ENCODE measurements at regions not wholly inside any gene's neighbourhood (a gene's known extent, or its start where the extent isn't known, plus 50 kb on each side); places are given as distances from the start of the nearest gene placed in this dataset.

- DNase-seq (ENCODE audit: low read depth, low spot score) (no peak), FAIRE-seq (no peak)
- TF ChIP-seq CTCF (optimal IDR thresholded peaks at IDR 0.05 in 1 of 3, IDR thresholded peaks at IDR 0.05 in 1 of 3, conservative IDR thresholded peaks at IDR 0.05 in 1 of 3; ENCODE audit: extremely low read depth in 1 of 3, insufficient read depth in 2 of 3, low read length in 3 of 3) (no peak), EZH2 (IDR thresholded peaks at IDR 0.05; ENCODE audit: low read length) (no peak)
- Histone ChIP-seq H3K9me1 (ENCODE audit: control insufficient read depth, extremely low read depth, insufficient read depth, low read length) (no peaks in the 10 kb centered on the region), H3K4me3 (ENCODE audit: control insufficient read depth in 2 of 3, extremely low read depth in 1 of 3, insufficient read depth in 2 of 3, low read depth in 1 of 3, low read length in 3 of 3) (no peak overlapping the region), H3K36me3 (ENCODE audit: control insufficient read depth in 2 of 2, extremely low read depth in 1 of 2, insufficient read depth in 2 of 2, low read length in 2 of 2) (no peaks in the 10 kb centered on the region), H3K4me2 (ENCODE audit: control insufficient read depth, extremely low read depth, insufficient read depth, low read depth, low read length) (no peak overlapping the region), H3K9me3 (ENCODE audit: control insufficient read depth, low read depth, low read length) (no peaks in the 10 kb centered on the region), H3K4me1 (ENCODE audit: control insufficient read depth, extremely low read depth, insufficient read depth, low read length) (no peaks in the 10 kb centered on the region), H3K79me2 (ENCODE audit: control insufficient read depth, insufficient read depth, low read length) (no peaks in the 10 kb centered on the region), H3K27ac (ENCODE audit: control insufficient read depth, insufficient read depth, low read length) (no peak overlapping the region), H3K27me3 (ENCODE audit: control insufficient read depth, extremely low read depth, insufficient read depth, low read length) (no peaks in the 10 kb centered on the region), H4K20me1 (ENCODE audit: control insufficient read depth, extremely low read depth, insufficient read depth, low read length) (no peaks in the 10 kb centered on the region), H3K9ac (ENCODE audit: control insufficient read depth, extremely low read depth, insufficient read depth, low read length) (no peak overlapping the region), H2AFZ (ENCODE audit: control insufficient read depth, low read length) (no peak overlapping the region)
- dilution Hi-C loops (cut with MboI; ENCODE audit: extremely low pct_ligation_motif_present, low sequenced_read_pairs): no loop called here
Observed at GRCh38 chr2:18432999-18433398, 127.5 kb downstream of the RDH14 start.

GRCh38 chr2:18430996-18431748 lies 129.3 kb downstream of the RDH14 start:
- Histone ChIP-seq H3K9me1 (ENCODE audit: control insufficient read depth, extremely low read depth, insufficient read depth, low read length) (no peaks in the 10 kb centered on the region), H3K4me1 (ENCODE audit: control insufficient read depth, extremely low read depth, insufficient read depth, low read length) (no peaks in the 10 kb centered on the region), H3K4me2 (ENCODE audit: control insufficient read depth, extremely low read depth, insufficient read depth, low read depth, low read length) (no peak overlapping the region), H3K79me2 (ENCODE audit: control insufficient read depth, insufficient read depth, low read length) (no peaks in the 10 kb centered on the region), H3K9ac (ENCODE audit: control insufficient read depth, extremely low read depth, insufficient read depth, low read length) (no peak overlapping the region), H3K27ac (ENCODE audit: control insufficient read depth, insufficient read depth, low read length) (no peak overlapping the region), H4K20me1 (ENCODE audit: control insufficient read depth, extremely low read depth, insufficient read depth, low read length) (no peaks in the 10 kb centered on the region), H3K4me3 (ENCODE audit: control insufficient read depth in 2 of 3, extremely low read depth in 1 of 3, insufficient read depth in 2 of 3, low read depth in 1 of 3, low read length in 3 of 3) (no peak overlapping the region), H2AFZ (ENCODE audit: control insufficient read depth, low read length) (no peak overlapping the region), H3K9me3 (ENCODE audit: control insufficient read depth, low read depth, low read length) (no peaks in the 10 kb centered on the region), H3K36me3 (ENCODE audit: control insufficient read depth in 2 of 2, extremely low read depth in 1 of 2, insufficient read depth in 2 of 2, low read length in 2 of 2) (no peaks in the 10 kb centered on the region), H3K27me3 (ENCODE audit: control insufficient read depth, extremely low read depth, insufficient read depth, low read length) (no peaks in the 10 kb centered on the region)
- DNase-seq (ENCODE audit: low read depth, low spot score): no peak
- no peak for FAIRE-seq
- dilution Hi-C loops (cut with MboI; ENCODE audit: extremely low pct_ligation_motif_present, low sequenced_read_pairs): no loop called here
- TF ChIP-seq EZH2 (IDR thresholded peaks at IDR 0.05; ENCODE audit: low read length): no peak
- TF ChIP-seq CTCF (optimal IDR thresholded peaks at IDR 0.05 in 1 of 3, IDR thresholded peaks at IDR 0.05 in 1 of 3, conservative IDR thresholded peaks at IDR 0.05 in 1 of 3; ENCODE audit: extremely low read depth in 1 of 3, insufficient read depth in 2 of 3, low read length in 3 of 3): no peak

All from keratinocyte (primary cell).